Right atrium auricular region (tissue), 2 donors: ENCODE measurements at regions not wholly inside any gene's neighbourhood (a gene's known extent, or its start where the extent isn't known, plus 50 kb on each side); places are given as distances from the start of the nearest gene placed in this dataset.
"Not testable (repeated sequence)": the region's sequence is repeated elsewhere in the genome, so short reads cannot be mapped to it uniquely, and the experiment has no call there.

ENCODE experiments used
- DNase-seq: peaks from one replicate; pipeline ENCODE4 v3.0.0-alpha.2; 2019; ENCODE audit warnings: low spot score
- H3K27ac ChIP-seq, 2 donors: fragments of 200-600 bp; sonication (generic); 1 replicate in 1 of 2; 2 replicates in 1 of 2; pipeline ENCODE4 v1.5.1; 2016 to 2019
- H3K27me3 ChIP-seq, 2 donors: fragments of 200-600 bp; sonication (generic); one replicate each; pipeline versions ENCODE4 v1.5.1 to v1.6.0; 2017 to 2019
- H3K36me3 ChIP-seq: fragments of 200-600 bp; sonication (generic); one replicate; pipeline ENCODE4 v1.5.1; 2016
- H3K4me1 ChIP-seq, 2 donors: fragments of 200-600 bp; sonication (generic); one replicate each; pipeline versions ENCODE4 v1.5.1 to v1.6.0; 2017 to 2019
- H3K4me3 ChIP-seq, 2 donors: fragments of 200-600 bp; sonication (generic); 1 replicate in 1 of 2; 2 replicates in 1 of 2; pipeline ENCODE4 v1.5.1; 2017 to 2019; ENCODE audit warnings: mild to moderate bottlenecking in 1 of 2, moderate library complexity in 1 of 2
- H3K9me3 ChIP-seq, 2 donors: fragments of 200-600 bp; sonication (generic); one replicate each; pipeline ENCODE4 v1.5.1; 2019
- CTCF ChIP-seq, 2 donors: fragments of 200-600 bp; sonication (generic); IDR thresholded peaks; one replicate each; pipeline ENCODE4 v1.5.1; 2019; ENCODE audit warnings: antibody characterized with exemption in 2 of 2

DNA sequence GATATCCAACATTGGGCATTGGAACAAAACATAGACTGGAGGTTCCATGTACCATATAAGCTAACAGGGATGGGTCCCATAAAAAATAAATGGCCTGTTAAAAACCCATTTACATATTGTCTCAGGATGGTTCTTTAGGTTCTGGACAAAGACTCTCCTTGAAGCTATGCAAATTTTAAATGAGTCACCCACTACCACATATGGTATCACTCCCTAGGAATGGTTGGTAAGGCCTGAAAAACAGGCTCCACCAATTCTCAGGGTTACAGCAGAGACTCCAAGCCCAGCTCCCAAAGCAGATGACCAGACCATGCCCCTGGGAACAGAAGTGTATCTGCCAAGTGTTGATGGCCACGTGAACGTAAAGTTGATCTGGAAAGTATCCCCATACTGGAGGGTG is 190.7 kb upstream of the SPHKAP start:
- peaks cover 0 to 3% of the 10 kb centered on the region in 2 donors for H3K4me1 ChIP-seq
- no peak overlapping the region for H3K27ac ChIP-seq
- no peak for DNase-seq
- no peaks in the 10 kb centered on the region for H3K27me3 ChIP-seq
- no peak overlapping the region for H3K4me3 ChIP-seq
- no peaks in the 10 kb centered on the region for H3K36me3 ChIP-seq
- TF ChIP-seq CTCF (IDR thresholded peaks at IDR 0.05), result no peak
- H3K9me3 ChIP-seq, result no peaks in the 10 kb centered on the region

GRCh38 chr2:228369400-228370031 is 188.0 kb upstream of the SPHKAP start:
- DNase-seq, result no peak
- no peaks in the 10 kb centered on the region for H3K27me3 ChIP-seq
- no peaks in the 10 kb centered on the region for H3K9me3 ChIP-seq
- no peak for TF ChIP-seq CTCF (IDR thresholded peaks at IDR 0.05)
- no peaks in the 10 kb centered on the region for H3K4me1 ChIP-seq
- H3K36me3 ChIP-seq, result no peaks in the 10 kb centered on the region
- no peak overlapping the region for H3K27ac ChIP-seq
- H3K4me3 ChIP-seq, result no peak overlapping the region

- Histone ChIP-seq H3K27ac (no peak overlapping the region), H3K9me3 (no peaks in the 10 kb centered on the region), H3K4me1 (no peaks in the 10 kb centered on the region), H3K36me3 (no peaks in the 10 kb centered on the region), H3K4me3 (no peak overlapping the region), H3K27me3 (no peaks in the 10 kb centered on the region)
- no peak for DNase-seq
- no peak for TF ChIP-seq CTCF (IDR thresholded peaks at IDR 0.05)
These were observed 185.9 kb upstream of the SPHKAP start for GRCh38 chr2:228367356-228367755.

GRCh38 chr2:228359473-228359872 is 178.0 kb upstream of the SPHKAP start:
- Histone ChIP-seq H3K27me3 (no peaks in the 10 kb centered on the region), H3K36me3 (no peaks in the 10 kb centered on the region), H3K9me3 (no peaks in the 10 kb centered on the region), H3K27ac (no peak overlapping the region), H3K4me3 (no peak overlapping the region), H3K4me1 (no peaks in the 10 kb centered on the region)
- no peak for DNase-seq
- TF ChIP-seq CTCF (IDR thresholded peaks at IDR 0.05), result no peak

DNA sequence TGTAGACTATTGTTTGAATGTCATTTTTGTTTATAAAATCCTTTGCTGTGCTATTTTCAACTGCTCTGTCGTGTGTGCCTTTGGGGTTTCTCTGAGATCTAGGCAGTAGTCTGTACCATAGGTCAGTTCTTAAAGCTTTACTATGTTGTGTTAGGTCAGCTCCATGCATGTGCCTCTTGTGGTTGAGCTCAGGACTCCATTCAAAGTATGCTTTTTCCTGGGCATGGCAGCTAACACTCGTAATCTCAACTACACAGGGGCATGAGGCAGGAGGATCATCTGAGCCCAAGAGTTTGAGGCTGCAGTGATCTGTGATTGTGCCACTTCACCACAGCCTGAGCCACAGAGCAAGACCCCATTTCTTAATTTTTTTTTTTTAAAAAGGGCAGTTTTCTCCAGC is 174.4 kb upstream of the SPHKAP start:
- TF ChIP-seq CTCF (IDR thresholded peaks at IDR 0.05), result no peak
- Histone ChIP-seq H3K27ac (no peak overlapping the region), H3K4me3 (no peak overlapping the region), H3K27me3 (no peaks in the 10 kb centered on the region), H3K9me3 (no peaks in the 10 kb centered on the region), H3K4me1 (no peaks in the 10 kb centered on the region), H3K36me3 (no peaks in the 10 kb centered on the region)
- no peak for DNase-seq

DNA sequence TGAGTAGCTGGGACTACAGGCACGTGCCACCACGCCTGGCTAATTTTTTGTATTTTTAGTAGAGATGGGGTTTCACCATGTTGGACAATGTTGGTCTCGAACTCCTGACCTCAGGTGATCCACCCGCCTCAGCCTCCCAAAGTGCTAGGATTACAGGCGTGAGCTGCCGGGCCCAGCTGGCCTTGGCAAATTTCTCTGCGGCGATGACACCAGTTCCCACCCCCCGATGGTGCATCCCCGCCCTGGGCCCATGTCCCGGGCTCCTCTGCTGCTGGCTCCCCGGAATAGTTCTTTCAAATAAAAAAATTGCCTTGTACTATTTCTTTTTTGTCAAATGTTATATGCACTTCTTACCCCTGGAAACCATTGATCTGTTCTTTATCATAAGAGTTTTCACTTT is 171.5 kb upstream of the SPHKAP start:
- not testable (repeated sequence) for DNase-seq, H3K9me3 ChIP-seq, H3K27ac ChIP-seq, H3K36me3 ChIP-seq, H3K4me1 ChIP-seq, H3K27me3 ChIP-seq, H3K4me3 ChIP-seq
